ENCODE measurements at regions not wholly inside any gene's neighbourhood (a gene's known extent, or its start where the extent isn't known, plus 50 kb on each side); places are given as distances from the start of the nearest gene placed in this dataset.

DNA sequence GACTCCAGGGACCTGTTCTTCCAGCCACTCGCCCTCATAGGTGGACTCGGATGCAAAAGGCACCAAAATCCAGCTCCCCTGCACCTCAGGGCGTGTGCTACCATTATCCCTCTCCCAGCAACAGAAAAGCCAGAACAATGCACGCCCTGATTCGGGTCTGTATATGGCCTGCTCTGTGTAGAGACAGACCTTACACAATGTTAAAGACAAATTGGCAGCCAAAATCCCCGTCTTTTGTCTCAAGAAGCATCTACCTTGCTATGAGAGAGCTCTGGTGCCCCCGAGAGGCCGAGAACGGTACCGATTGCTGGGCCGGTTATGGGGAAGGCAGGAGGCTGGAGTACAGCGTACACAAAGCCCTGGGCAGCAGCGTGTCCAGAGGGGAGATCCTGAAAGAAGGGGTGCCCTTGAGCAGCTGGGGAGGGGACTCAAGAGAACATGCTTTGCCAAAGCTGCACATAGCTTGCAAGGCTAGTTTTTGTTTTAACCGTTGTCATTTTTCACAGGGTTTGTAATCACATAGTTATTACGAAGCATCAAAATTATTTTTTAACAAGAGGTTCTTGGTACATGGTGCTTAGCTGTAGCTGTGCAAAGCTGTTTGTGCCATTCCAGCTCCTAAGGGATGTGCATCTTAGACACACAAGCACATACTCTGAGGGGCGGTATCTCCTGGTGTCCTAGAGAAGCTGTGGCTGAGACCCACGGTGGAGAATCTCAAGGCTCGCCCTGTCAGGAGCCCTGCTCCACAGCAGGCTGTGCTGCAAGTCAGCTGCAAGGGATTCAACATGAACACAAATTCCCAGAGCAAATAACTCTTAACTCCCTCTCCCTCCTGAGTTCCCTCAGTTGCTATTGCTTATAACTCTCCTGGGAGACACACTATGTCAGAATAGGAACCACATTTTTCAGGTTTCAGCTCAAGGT, 461.5 kb upstream of the PPP2R3A start:
- Histone ChIP-seq H3K9me3 (ENCODE audit: control insufficient read depth, low read length) (no peaks in the 10 kb centered on the region), H3K79me2 (no peaks in the 10 kb centered on the region), H3K9ac (no peak overlapping the region), H3K27me3 (ENCODE audit: control insufficient read depth, insufficient read depth, low read length) (no peaks in the 10 kb centered on the region), H3K4me2 (ENCODE audit: low read length) (no peak overlapping the region), H3K36me3 (ENCODE audit: control insufficient read depth, insufficient read depth, low read length) (no peaks in the 10 kb centered on the region), H3K4me3 (ENCODE audit: low read depth, low read length) (no peak overlapping the region), H2AFZ (peak overlapping the region; percentile 75), H3K4me1 (no peaks in the 10 kb centered on the region), H3K27ac (no peak overlapping the region)
- TF ChIP-seq, protein P1, sequence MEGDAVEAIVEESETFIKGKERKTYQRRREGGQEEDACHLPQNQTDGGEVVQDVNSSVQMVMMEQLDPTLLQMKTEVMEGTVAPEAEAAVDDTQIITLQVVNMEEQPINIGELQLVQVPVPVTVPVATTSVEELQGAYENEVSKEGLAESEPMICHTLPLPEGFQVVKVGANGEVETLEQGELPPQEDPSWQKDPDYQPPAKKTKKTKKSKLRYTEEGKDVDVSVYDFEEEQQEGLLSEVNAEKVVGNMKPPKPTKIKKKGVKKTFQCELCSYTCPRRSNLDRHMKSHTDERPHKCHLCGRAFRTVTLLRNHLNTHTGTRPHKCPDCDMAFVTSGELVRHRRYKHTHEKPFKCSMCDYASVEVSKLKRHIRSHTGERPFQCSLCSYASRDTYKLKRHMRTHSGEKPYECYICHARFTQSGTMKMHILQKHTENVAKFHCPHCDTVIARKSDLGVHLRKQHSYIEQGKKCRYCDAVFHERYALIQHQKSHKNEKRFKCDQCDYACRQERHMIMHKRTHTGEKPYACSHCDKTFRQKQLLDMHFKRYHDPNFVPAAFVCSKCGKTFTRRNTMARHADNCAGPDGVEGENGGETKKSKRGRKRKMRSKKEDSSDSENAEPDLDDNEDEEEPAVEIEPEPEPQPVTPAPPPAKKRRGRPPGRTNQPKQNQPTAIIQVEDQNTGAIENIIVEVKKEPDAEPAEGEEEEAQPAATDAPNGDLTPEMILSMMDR (IDR thresholded peaks at IDR 0.05), result peak; percentile 64

DNA sequence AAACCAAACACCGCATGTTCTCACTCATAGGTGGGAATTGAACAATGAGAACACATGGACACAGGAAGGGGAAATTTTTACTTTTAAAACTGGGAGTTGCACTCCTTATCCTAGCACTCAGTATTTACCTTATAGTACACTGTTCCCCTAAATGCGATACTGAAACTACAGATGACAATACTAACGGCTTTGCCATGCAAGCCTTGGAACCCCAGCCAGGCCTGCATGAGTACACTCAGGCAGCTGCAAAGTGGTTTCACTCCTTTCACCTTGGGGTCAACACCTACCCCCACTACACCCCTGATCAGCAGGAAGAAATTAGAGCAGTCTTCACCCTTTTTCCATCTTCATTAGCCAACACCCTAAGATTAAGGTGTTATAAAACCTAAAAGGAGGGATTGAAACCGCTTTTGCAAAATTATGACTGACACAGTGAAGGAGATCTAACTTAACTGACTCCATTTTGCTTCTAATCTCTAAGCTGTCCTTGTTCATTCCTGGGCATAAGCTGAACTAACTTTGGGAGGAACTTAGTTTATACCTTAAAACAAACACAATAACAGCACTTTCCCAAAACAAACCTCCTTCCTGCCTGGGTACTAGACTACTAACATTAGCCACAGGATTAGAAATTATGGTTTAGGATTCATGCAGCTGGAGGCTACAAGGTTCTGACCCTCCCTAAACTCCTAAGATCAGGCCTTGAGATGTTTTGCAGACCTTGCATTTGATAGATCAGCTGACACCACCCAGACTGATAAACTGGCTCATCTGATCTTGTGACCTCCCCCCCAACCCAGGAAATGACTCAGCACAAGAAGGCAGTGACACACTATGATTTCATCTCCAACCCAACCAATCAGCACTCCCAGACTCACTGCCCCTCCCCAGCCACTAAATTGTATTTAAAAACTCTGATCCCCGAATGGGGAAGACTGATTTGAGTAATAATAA, 452.1 kb upstream of the PPP2R3A start:
- Histone ChIP-seq H3K9ac (no peak overlapping the region), H3K4me1 (no peaks in the 10 kb centered on the region), H2AFZ (no peak overlapping the region), H3K36me3 (ENCODE audit: control insufficient read depth, insufficient read depth, low read length) (no peaks in the 10 kb centered on the region), H3K27ac (no peak overlapping the region), H3K27me3 (ENCODE audit: control insufficient read depth, insufficient read depth, low read length) (no peaks in the 10 kb centered on the region), H3K4me3 (ENCODE audit: low read depth, low read length) (no peak overlapping the region), H3K9me3 (ENCODE audit: control insufficient read depth, low read length) (no peaks in the 10 kb centered on the region), H3K79me2 (no peaks in the 10 kb centered on the region), H3K4me2 (ENCODE audit: low read length) (no peak overlapping the region)
- TF ChIP-seq, protein P1 (IDR thresholded peaks at IDR 0.05), result no peak

DNA sequence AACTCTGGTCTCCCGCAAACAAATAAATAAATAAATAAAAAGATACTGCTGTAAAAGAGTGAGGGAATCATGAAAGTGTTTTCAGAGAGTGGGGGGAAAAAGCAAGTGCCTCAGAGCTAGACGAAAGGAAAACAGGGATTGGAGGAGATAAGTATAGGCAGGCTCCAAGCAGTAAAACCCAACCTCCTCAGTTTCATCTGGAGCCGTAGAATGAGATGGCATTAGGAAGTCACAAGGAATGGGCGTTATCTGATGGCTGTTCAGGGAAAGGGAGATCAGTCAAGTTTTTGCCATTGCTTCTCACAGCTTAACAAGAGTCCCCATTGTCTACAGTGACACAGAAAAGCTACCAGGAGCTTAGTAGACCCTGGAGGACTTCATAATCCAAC, 451.5 kb upstream of the PPP2R3A start:
- H3K4me3 ChIP-seq (ENCODE audit: low read depth, low read length), result no peak overlapping the region
- no peak overlapping the region for H3K9ac ChIP-seq
- H3K27ac ChIP-seq, result no peak overlapping the region

DNA sequence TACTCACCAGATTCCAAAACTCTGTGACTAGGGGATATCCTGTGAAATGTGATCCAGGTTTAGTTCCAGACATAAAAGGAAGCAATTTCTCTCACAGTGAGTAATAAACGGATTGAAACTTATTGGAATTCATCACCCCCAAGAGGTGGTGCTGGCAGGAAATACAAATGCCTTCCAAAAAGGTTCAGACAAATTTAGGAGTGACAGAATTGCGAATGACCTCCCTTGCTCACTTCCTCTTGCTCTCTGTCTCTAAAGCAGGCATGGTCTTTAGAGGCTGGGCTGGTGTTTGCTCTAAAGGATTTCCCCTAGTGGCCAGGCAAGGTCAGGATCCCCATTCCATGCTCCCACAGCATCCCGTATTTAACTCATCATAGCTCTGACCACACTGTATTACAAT, 449.4 kb upstream of the PPP2R3A start:
- no peak overlapping the region for H3K9ac ChIP-seq
- H3K4me3 ChIP-seq (ENCODE audit: low read depth, low read length), result no peak overlapping the region
- no peaks in the 10 kb centered on the region for H3K9me3 ChIP-seq (ENCODE audit: control insufficient read depth, low read length)
- no peak overlapping the region for H3K27ac ChIP-seq
- no peaks in the 10 kb centered on the region for H3K79me2 ChIP-seq
- H3K27me3 ChIP-seq (ENCODE audit: control insufficient read depth, insufficient read depth, low read length), result no peaks in the 10 kb centered on the region
- no peaks in the 10 kb centered on the region for H3K4me1 ChIP-seq
- no peak overlapping the region for H2AFZ ChIP-seq
- H3K4me2 ChIP-seq (ENCODE audit: low read length), result no peak overlapping the region
- no peaks in the 10 kb centered on the region for H3K36me3 ChIP-seq (ENCODE audit: control insufficient read depth, insufficient read depth, low read length)
- TF ChIP-seq, protein P1 (IDR thresholded peaks at IDR 0.05), result no peak

More for the DNA sequence above, 451.5 kb upstream of the PPP2R3A start:
- no peaks in the 10 kb centered on the region for H3K79me2 ChIP-seq
- no peaks in the 10 kb centered on the region for H3K4me1 ChIP-seq
- no peak overlapping the region for H3K4me2 ChIP-seq (ENCODE audit: low read length)
- TF ChIP-seq, protein P1 (IDR thresholded peaks at IDR 0.05), result no peak
- no peaks in the 10 kb centered on the region for H3K9me3 ChIP-seq (ENCODE audit: control insufficient read depth, low read length)
- no peaks in the 10 kb centered on the region for H3K27me3 ChIP-seq (ENCODE audit: control insufficient read depth, insufficient read depth, low read length)
- H2AFZ ChIP-seq, result no peak overlapping the region
- H3K36me3 ChIP-seq (ENCODE audit: control insufficient read depth, insufficient read depth, low read length), result no peaks in the 10 kb centered on the region

Data from parathyroid adenoma (tissue), 2 donors.